Natural killer cell (primary cell): ENCODE measurements at regions not wholly inside any gene's neighbourhood (a gene's known extent, or its start where the extent isn't known, plus 50 kb on each side); places are given as distances from the start of the nearest gene placed in this dataset.
A peak's percentile ranks its signal among the peaks of the same experiment; 100 is the strongest.

Experiments used
- ATAC-seq, 3 donors: fragments of 150-1000 bp in 2 of 3; fragments of 200-7000 bp in 1 of 3; cut with Tn5 transposase; 1 replicate in 1 of 3; 2 replicates in 2 of 3; pipeline ENCODE4 v1.10.0; 2021; ENCODE audit warnings: mild to moderate bottlenecking in 2 of 3, moderate library complexity in 2 of 3
- DNase-seq, 2 donors: peaks; one replicate each; pipeline versions ENCODE4 v3.0.0 to v3.0.0-alpha.2; 2013 to 2021; ENCODE audit warnings: mixed read lengths in 1 of 2
- H3K27ac ChIP-seq: one replicate; pipeline ENCODE4 v1.5.1; 2013; ENCODE audit warnings: mild to moderate bottlenecking, low read length
- H3K27me3 ChIP-seq: one replicate; pipeline ENCODE4 v1.6.1; 2013; ENCODE audit warnings: low read length; ENCODE audit not compliant: control insufficient read depth, insufficient read depth
- H3K36me3 ChIP-seq: one replicate; pipeline ENCODE4 v1.6.1; 2013; ENCODE audit warnings: low read length; ENCODE audit not compliant: control insufficient read depth, insufficient read depth
- H3K4me1 ChIP-seq: one replicate; pipeline ENCODE4 v1.6.1; 2013; ENCODE audit warnings: low read length; ENCODE audit not compliant: control insufficient read depth, insufficient read depth
- H3K4me3 ChIP-seq: one replicate; pipeline ENCODE4 v1.5.1; 2013; ENCODE audit warnings: low read length
- H3K9me3 ChIP-seq: one replicate; pipeline ENCODE4 v1.6.1; 2013; ENCODE audit warnings: low read length; ENCODE audit not compliant: control insufficient read depth, insufficient read depth
- H3K27ac Mint-ChIP-seq, 2 donors: one replicate each; pipeline ENCODE4 v1.8.0; 2022; ENCODE audit warnings: mild to moderate bottlenecking in 2 of 2, mixed read lengths in 2 of 2, moderate library complexity in 1 of 2
- H3K27me3 Mint-ChIP-seq, 2 donors: one replicate each; pipeline ENCODE4 v1.8.0; 2022; ENCODE audit warnings: low read depth in 2 of 2, mixed read lengths in 2 of 2
- H3K36me3 Mint-ChIP-seq: one replicate; pipeline ENCODE4 v1.8.0; 2022; ENCODE audit warnings: mixed read lengths
- H3K4me1 Mint-ChIP-seq, 2 donors: one replicate each; pipeline ENCODE4 v1.8.0; 2022; ENCODE audit warnings: mixed read lengths in 2 of 2
- H3K4me3 Mint-ChIP-seq: one replicate; pipeline ENCODE4 v1.8.0; 2022; ENCODE audit warnings: mild to moderate bottlenecking, moderate library complexity, mixed read lengths
- H3K9me3 Mint-ChIP-seq, 2 donors: one replicate each; pipeline ENCODE4 v1.8.0; 2022; ENCODE audit warnings: mixed read lengths in 2 of 2
- WGBS: methylation state at CpG from one replicate; pipeline ENCODE4 v1.1.7; 2013; ENCODE audit warnings: missing lambda C conversion rate; ENCODE audit not compliant: insufficient coverage; 5-methylcytosine and 5-hydroxymethylcytosine counted together
- intact Hi-C: fragments of 100-400 bp; cut with micrococcal nuclease; formaldehyde crosslinking; loops from one replicate; pipeline ENCODE4 v1.14.2; 2022
- TF ChIP-seq, protein P1 (sequence below): fragments of 200-600 bp; IDR thresholded peaks from one replicate; pipeline ENCODE4 v1.8.0; 2022; ENCODE audit warnings: antibody characterized with exemption

DNA sequence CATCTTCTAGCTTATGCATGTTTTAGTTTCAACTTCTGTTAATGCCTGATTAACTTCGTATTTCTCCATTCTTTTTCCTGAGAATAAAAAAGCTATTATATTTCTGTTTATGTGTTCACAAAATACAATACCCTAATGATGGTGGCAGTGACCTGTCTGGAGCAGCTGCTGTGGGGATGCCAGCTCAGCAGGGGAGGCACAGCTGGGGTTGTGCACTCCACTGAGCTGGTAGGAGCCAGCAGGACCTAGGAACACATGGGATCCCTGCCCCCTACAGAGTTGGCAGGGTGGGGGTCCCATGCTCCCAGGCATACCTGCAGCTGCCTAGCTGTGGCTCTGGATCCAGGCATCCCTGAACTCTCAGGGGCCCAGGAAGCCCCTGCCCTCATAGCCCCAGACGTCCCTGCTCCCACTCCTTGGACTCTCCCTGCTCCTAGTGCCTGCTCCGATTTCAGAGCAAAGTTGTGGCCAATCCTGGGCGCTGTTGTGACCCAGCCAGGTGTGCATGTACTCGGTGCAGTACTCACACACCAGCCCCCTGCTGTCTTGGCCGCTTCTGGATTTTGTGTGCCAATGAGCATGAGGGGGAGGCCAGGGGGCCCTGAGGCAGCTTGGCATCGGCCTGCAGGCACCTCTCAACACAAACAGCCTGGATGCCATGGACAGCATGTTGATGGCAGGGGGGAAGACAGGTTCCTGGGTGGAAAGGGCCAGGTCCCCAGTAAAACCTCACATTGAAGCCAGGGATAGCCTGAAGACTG lies 546.0 kb downstream of the ZNF804A start:
- Mint-ChIP-seq H3K27ac (no peak overlapping the region), H3K4me1 (no peaks in the 10 kb centered on the region), H3K4me3 (no peak overlapping the region), H3K27me3 (no peaks in the 10 kb centered on the region), H3K9me3 (peaks cover 8 to 10% of the 10 kb centered on the region in 2 donors), H3K36me3 (no peaks in the 10 kb centered on the region)
- intact Hi-C loops, result no loop called here
- Histone ChIP-seq H3K27me3 (no peaks in the 10 kb centered on the region), H3K27ac (no peak overlapping the region), H3K36me3 (no peaks in the 10 kb centered on the region), H3K9me3 (peaks cover 9% of the 10 kb centered on the region), H3K4me3 (no peak overlapping the region), H3K4me1 (no peaks in the 10 kb centered on the region)
- ATAC-seq (peak in 1 of 3 donors; percentile 14), DNase-seq (no peak)
- TF ChIP-seq, protein P1, sequence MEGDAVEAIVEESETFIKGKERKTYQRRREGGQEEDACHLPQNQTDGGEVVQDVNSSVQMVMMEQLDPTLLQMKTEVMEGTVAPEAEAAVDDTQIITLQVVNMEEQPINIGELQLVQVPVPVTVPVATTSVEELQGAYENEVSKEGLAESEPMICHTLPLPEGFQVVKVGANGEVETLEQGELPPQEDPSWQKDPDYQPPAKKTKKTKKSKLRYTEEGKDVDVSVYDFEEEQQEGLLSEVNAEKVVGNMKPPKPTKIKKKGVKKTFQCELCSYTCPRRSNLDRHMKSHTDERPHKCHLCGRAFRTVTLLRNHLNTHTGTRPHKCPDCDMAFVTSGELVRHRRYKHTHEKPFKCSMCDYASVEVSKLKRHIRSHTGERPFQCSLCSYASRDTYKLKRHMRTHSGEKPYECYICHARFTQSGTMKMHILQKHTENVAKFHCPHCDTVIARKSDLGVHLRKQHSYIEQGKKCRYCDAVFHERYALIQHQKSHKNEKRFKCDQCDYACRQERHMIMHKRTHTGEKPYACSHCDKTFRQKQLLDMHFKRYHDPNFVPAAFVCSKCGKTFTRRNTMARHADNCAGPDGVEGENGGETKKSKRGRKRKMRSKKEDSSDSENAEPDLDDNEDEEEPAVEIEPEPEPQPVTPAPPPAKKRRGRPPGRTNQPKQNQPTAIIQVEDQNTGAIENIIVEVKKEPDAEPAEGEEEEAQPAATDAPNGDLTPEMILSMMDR, result no peak
- 67% methylated on average over 6 of the region's 7 CpGs for WGBS

DNA sequence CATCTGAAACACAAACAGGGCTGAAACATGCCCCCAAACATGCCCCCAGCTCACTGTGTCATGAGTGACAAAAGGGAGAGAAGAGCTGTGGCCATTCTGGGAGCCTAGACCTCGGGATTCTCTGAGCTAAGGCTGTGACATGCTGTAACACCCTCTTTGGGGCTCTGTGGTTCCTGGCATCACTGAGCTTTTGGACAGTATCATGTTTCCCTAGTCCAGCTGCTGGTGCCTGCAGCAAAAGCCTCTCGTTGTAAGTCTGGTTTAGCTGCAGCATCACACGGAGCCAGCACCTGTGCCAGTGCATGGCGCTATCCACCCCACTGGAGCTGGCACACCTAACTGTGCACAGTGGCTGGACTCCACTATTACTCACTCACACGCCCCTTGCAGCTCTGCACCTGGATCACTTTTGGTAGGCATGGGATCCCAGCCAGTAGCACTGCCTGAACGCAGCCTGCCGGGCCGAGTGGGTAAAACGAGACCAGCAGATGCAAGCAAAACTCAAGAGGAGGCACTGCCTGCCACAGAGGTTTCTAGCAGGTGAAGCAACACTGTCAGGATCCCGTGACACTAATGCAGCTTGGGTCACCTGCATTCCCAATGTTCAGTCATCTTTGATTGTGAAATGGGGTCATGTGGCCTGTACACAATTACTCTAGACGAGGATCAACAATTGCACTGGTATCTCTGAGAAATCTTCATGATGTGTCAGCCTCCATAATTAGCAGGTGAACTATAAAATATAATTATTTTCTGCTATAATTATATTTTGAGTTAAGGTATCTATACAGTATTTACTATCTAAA lies 547.2 kb downstream of the ZNF804A start:
- Mint-ChIP-seq H3K4me1 (no peaks in the 10 kb centered on the region), H3K4me3 (no peak overlapping the region), H3K36me3 (no peaks in the 10 kb centered on the region), H3K9me3 (peaks cover 8 to 9% of the 10 kb centered on the region in 2 donors), H3K27ac (no peak overlapping the region), H3K27me3 (no peaks in the 10 kb centered on the region)
- no peak overlapping the region for H3K27ac ChIP-seq
- no peaks in the 10 kb centered on the region for H3K36me3 ChIP-seq
- WGBS, result 86% methylated on average over 11 of the region's 11 CpGs
- intact Hi-C loops, result no loop called here
- no peak for DNase-seq
- H3K9me3 ChIP-seq, result peaks cover 9% of the 10 kb centered on the region
- H3K4me1 ChIP-seq, result no peaks in the 10 kb centered on the region
- H3K4me3 ChIP-seq, result no peak overlapping the region
- no peaks in the 10 kb centered on the region for H3K27me3 ChIP-seq
- TF ChIP-seq, protein P1, result no peak
- ATAC-seq, result no peak

- TF ChIP-seq, protein P1, result no peak
Observed at GRCh38 chr2:185147361-185147760, 549.0 kb downstream of the ZNF804A start.

More at GRCh38 chr2:185147361-185147760, 549.0 kb downstream of the ZNF804A start:
- H3K9me3 ChIP-seq, result peaks cover 9% of the 10 kb centered on the region
- no peak overlapping the region for H3K4me3 Mint-ChIP-seq
- WGBS, result no CpG with 5 or more reads among the region's 1 CpG
- DNase-seq (no peak), ATAC-seq (no peak)
- H3K4me3 ChIP-seq, result no peak overlapping the region
- no peak overlapping the region for H3K27ac Mint-ChIP-seq
- H3K27me3 Mint-ChIP-seq, result no peaks in the 10 kb centered on the region
- no peaks in the 10 kb centered on the region for H3K27me3 ChIP-seq
- no peaks in the 10 kb centered on the region for H3K4me1 ChIP-seq
- H3K36me3 Mint-ChIP-seq, result no peaks in the 10 kb centered on the region
- H3K36me3 ChIP-seq, result no peaks in the 10 kb centered on the region
- peaks cover 7 to 12% of the 10 kb centered on the region in 2 donors for H3K9me3 Mint-ChIP-seq
- no peaks in the 10 kb centered on the region for H3K4me1 Mint-ChIP-seq
- H3K27ac ChIP-seq, result no peak overlapping the region
- intact Hi-C loops, result no loop called here
